Tibial nerve (tissue), 4 donors: ENCODE measurements at regions not wholly inside any gene's neighbourhood (a gene's known extent, or its start where the extent isn't known, plus 50 kb on each side); places are given as distances from the start of the nearest gene placed in this dataset.

Experiments used
- CTCF ChIP-seq, 5 experiments: fragments of 200-600 bp in 3 of 5; fragments of 450-650 bp in 2 of 5; sonication (generic) in 3 of 5; IDR thresholded peaks; one replicate each; pipeline ENCODE4 v1.5.1; 2016 to 2019; ENCODE audit warnings: antibody characterized with exemption in 5 of 5, mild to moderate bottlenecking in 3 of 5, moderate library complexity in 2 of 5
- EP300 ChIP-seq, 2 donors: sonication (generic); formaldehyde crosslinking; IDR thresholded peaks; one replicate each; pipeline ENCODE4 v1.6.1; 2017; ENCODE audit warnings: antibody characterized with exemption in 2 of 2, mild to moderate bottlenecking in 1 of 2
- POLR2A ChIP-seq, 2 donors: fragments of 450-650 bp; IDR thresholded peaks; one replicate each; pipeline ENCODE4 v1.6.1; 2017; ENCODE audit warnings: antibody characterized with exemption in 2 of 2, mild to moderate bottlenecking in 2 of 2, moderate library complexity in 2 of 2

GRCh38 chr7:93739424-93739823 lies 151.1 kb downstream of the TFPI2 start:
- TF ChIP-seq EP300 (IDR thresholded peaks at IDR 0.05), result no peak
- no peak for TF ChIP-seq CTCF (IDR thresholded peaks at IDR 0.05)
- no peak for TF ChIP-seq POLR2A (IDR thresholded peaks at IDR 0.05)
